Neural progenitor cell (in vitro differentiated cells): ENCODE measurements at regions not wholly inside any gene's neighbourhood (a gene's known extent, or its start where the extent isn't known, plus 50 kb on each side); places are given as distances from the start of the nearest gene placed in this dataset.

Experiments
- EZH2phosphoT487 ChIP-seq: fragments of 200-600 bp; sonication (generic); IDR thresholded peaks from 2 replicates; pipeline ENCODE4 v1.6.1; 2017; ENCODE audit warnings: antibody characterized with exemption
- TF ChIP-seq, protein P1 (sequence below): fragments of 200-600 bp; sonication (generic); IDR thresholded peaks from 2 replicates; pipeline ENCODE4 v1.5.1; 2017; ENCODE audit warnings: antibody characterized with exemption, mild to moderate bottlenecking

DNA sequence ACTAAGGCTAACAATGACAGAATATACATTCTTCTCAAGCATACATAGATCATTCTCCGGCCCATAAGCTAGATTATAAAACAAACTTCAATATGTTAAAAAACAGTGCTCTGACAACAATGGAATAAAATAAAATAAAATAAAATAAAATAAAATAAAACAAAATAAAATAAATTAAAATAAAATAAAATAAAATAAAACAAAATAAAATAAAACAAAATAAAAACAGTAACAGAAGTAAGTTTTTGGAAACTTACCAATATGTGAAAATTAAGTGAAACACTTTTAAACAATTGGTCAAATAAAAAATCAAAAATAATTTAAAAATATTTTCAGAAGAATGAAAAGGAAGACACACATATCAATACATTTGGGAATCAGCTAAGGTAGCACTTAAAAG is 1785.8 kb upstream of the PCDH20 start:
- TF ChIP-seq, protein P1, sequence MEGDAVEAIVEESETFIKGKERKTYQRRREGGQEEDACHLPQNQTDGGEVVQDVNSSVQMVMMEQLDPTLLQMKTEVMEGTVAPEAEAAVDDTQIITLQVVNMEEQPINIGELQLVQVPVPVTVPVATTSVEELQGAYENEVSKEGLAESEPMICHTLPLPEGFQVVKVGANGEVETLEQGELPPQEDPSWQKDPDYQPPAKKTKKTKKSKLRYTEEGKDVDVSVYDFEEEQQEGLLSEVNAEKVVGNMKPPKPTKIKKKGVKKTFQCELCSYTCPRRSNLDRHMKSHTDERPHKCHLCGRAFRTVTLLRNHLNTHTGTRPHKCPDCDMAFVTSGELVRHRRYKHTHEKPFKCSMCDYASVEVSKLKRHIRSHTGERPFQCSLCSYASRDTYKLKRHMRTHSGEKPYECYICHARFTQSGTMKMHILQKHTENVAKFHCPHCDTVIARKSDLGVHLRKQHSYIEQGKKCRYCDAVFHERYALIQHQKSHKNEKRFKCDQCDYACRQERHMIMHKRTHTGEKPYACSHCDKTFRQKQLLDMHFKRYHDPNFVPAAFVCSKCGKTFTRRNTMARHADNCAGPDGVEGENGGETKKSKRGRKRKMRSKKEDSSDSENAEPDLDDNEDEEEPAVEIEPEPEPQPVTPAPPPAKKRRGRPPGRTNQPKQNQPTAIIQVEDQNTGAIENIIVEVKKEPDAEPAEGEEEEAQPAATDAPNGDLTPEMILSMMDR: no peak
- no peak for TF ChIP-seq EZH2phosphoT487
